ENCODE measurements at regions not wholly inside any gene's neighbourhood (a gene's known extent, or its start where the extent isn't known, plus 50 kb on each side); places are given as distances from the start of the nearest gene placed in this dataset.

DNA sequence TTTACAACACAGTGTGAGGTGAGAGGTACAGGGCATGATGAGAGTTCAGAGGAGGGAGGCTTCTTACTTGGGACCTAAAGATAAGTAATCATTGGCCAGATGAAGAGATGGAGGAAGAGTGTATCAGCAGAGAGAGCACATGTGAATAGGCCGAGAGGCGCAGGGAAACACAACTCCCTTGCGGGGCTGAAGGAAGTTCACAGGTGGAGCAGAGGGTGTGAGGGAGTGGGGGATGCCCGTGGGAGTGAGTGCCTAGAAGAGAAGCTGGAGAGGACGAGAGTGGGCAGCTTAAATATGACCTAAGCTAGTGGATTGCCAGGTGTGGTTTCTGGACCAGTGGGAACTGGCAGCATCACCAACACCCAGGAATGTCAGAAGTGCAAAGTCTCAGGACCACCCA, 98.2 kb upstream of the TBC1D5 start:
- TF ChIP-seq TEAD4 (IDR thresholded peaks at IDR 0.05; ENCODE audit: low read depth, low read length) (no peak), EGR1 (IDR thresholded peaks at IDR 0.05; ENCODE audit: borderline replicate concordance, low read depth, low read length) (no peak), RNF2 (IDR thresholded peaks at IDR 0.05; ENCODE audit: borderline replicate concordance, low read depth, low read length, missing control alignments, poor library complexity, severe bottlenecking) (no peak), SIN3A (conservative IDR thresholded peaks at IDR 0.05 in 1 of 2, IDR thresholded peaks at IDR 0.05 in 1 of 2; ENCODE audit: low read depth in 1 of 2, low read length in 2 of 2) (no peak)
- TF ChIP-seq, protein P1, sequence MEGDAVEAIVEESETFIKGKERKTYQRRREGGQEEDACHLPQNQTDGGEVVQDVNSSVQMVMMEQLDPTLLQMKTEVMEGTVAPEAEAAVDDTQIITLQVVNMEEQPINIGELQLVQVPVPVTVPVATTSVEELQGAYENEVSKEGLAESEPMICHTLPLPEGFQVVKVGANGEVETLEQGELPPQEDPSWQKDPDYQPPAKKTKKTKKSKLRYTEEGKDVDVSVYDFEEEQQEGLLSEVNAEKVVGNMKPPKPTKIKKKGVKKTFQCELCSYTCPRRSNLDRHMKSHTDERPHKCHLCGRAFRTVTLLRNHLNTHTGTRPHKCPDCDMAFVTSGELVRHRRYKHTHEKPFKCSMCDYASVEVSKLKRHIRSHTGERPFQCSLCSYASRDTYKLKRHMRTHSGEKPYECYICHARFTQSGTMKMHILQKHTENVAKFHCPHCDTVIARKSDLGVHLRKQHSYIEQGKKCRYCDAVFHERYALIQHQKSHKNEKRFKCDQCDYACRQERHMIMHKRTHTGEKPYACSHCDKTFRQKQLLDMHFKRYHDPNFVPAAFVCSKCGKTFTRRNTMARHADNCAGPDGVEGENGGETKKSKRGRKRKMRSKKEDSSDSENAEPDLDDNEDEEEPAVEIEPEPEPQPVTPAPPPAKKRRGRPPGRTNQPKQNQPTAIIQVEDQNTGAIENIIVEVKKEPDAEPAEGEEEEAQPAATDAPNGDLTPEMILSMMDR (IDR thresholded peaks at IDR 0.05; ENCODE audit: control extremely low read depth in 1 of 3, insufficient read depth in 1 of 3, low read depth in 1 of 3, low read length in 3 of 3): no peak

All from H1 (cell line).